ENCODE measurements at regions not wholly inside any gene's neighbourhood (a gene's known extent, or its start where the extent isn't known, plus 50 kb on each side); places are given as distances from the start of the nearest gene placed in this dataset.

DNA sequence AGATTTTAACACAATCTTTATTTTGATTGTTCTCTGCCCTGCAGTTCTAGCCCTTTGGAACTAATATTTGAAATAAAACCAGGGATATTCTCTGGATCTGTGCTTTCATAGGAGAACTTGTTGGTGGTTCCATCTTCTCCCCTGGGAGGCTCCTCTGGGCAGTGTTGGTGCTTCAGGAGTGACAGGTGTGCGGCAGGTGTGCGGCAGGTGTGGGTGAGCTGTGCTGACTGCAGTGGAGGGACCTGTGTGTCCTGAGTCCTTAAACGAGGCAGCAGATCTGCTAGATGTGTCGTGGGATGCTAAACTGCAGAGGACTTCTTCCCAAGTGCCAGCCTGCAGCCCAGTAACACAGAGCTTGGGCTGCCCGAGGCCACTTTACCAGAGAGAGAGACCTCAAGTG lies 98.4 kb downstream of the LYZL1 start:
- TF ChIP-seq MEF2A (IDR thresholded peaks at IDR 0.05; ENCODE audit: control insufficient read depth, low read depth, low read length) (no peak), SRSF9 (IDR thresholded peaks at IDR 0.05; ENCODE audit: borderline replicate concordance, low read depth, low read length) (no peak), ZNF143 (CRISPR knock-in tag; IDR thresholded peaks at IDR 0.05) (no peak)
